HepG2 (cell line): ENCODE measurements at regions not wholly inside any gene's neighbourhood (a gene's known extent, or its start where the extent isn't known, plus 50 kb on each side); places are given as distances from the start of the nearest gene placed in this dataset.

Experiments used
- DDIT3 ChIP-seq: sonication (generic); formaldehyde crosslinking; IDR thresholded peaks from 2 replicates; pipeline ENCODE4 v1.4.0; 2020; ENCODE audit warnings: mild to moderate bottlenecking, missing genetic modification reagents
- NR2F2 ChIP-seq: IDR thresholded peaks from 2 replicates; pipeline ENCODE4 v1.6.1; 2012; ENCODE audit warnings: low read depth, inconsistent platforms, borderline replicate concordance
- RBM39 ChIP-seq: fragments of 200-400 bp; formaldehyde crosslinking; IDR thresholded peaks from one replicate; pipeline ENCODE4 v1.6.1; 2018; ENCODE audit warnings: antibody characterized with exemption, mild to moderate bottlenecking, low read depth, low read length; ENCODE audit not compliant: poor library complexity, severe bottlenecking
- SIN3B ChIP-seq: fragments of 150-350 bp; IDR thresholded peaks from 2 replicates; pipeline ENCODE4 v1.6.1; 2014; ENCODE audit warnings: low read length
- TBX3 ChIP-seq: fragments of 450-650 bp; IDR thresholded peaks from 2 replicates; pipeline ENCODE4 v1.6.1; 2017; ENCODE audit warnings: antibody characterized with exemption, mild to moderate bottlenecking, inconsistent platforms, borderline replicate concordance
- TRAFD1 ChIP-seq: sonication (generic); formaldehyde crosslinking; IDR thresholded peaks from 2 replicates; pipeline ENCODE4 v1.5.1; 2020; ENCODE audit warnings: missing genetic modification reagents, mild to moderate bottlenecking, borderline replicate concordance
- ZBTB40 ChIP-seq, 2 experiments: fragments of 450-650 bp in 1 of 2; sonication (generic) in 1 of 2; formaldehyde crosslinking in 1 of 2; IDR thresholded peaks; 2 replicates each; pipeline versions ENCODE4 v1.6.1 to v1.8.0; 2016 to 2022; ENCODE audit warnings: antibody characterized with exemption in 1 of 2, mild to moderate bottlenecking in 1 of 2, missing genetic modification reagents in 1 of 2
- ZNF484 ChIP-seq: sonication (generic); formaldehyde crosslinking; IDR thresholded peaks from 2 replicates; pipeline ENCODE4 v1.5.1; 2020; ENCODE audit warnings: mild to moderate bottlenecking, low read depth, missing genetic modification reagents, borderline replicate concordance
- ZNF609 ChIP-seq: sonication (generic); formaldehyde crosslinking; IDR thresholded peaks from 2 replicates; pipeline ENCODE4 v1.4.0; 2020; ENCODE audit warnings: mild to moderate bottlenecking, missing genetic modification reagents, borderline replicate concordance
- ZNF782 ChIP-seq: sonication (generic); formaldehyde crosslinking; IDR thresholded peaks from 2 replicates; pipeline ENCODE4 v1.4.0; 2020; ENCODE audit warnings: missing genetic modification reagents, mild to moderate bottlenecking, borderline replicate concordance

GRCh38 chr20:50278684-50279531 lies 88.3 kb downstream of the CEBPB start (continued):
- TF ChIP-seq ZNF609 (CRISPR knock-in tag) (peak; percentile 28; the same call in 1 of the 2 replicates), TRAFD1 (CRISPR knock-in tag) (peak; percentile 88; the same call in 1 of the 2 replicates), NR2F2 (peak; percentile 38; the same call in 1 of the 2 replicates), RBM39 (peak; percentile 44), ZBTB40 (IDR thresholded peaks at IDR 0.05) (no peak), ZBTB40 (CRISPR knock-in tag; IDR thresholded peaks at IDR 0.05) (peak; percentile 87), SIN3B (peak; percentile 12; the same call in 1 of the 2 replicates), TBX3 (peak; percentile 16; the same call in 1 of the 2 replicates), ZNF484 (CRISPR knock-in tag) (no peak), DDIT3 (CRISPR knock-in tag) (no peak), ZNF782 (CRISPR knock-in tag) (0 out of 2 replicates have a peak, but pooled peaks have one; percentile 54)
